DOHH2 (cell line): ENCODE measurements at regions not wholly inside any gene's neighbourhood (a gene's known extent, or its start where the extent isn't known, plus 50 kb on each side); places are given as distances from the start of the nearest gene placed in this dataset.

Source experiments
- EZH2phosphoT487 ChIP-seq: fragments of 200-600 bp; sonication (generic); IDR thresholded peaks from 2 replicates; pipeline ENCODE4 v1.6.1; 2017; ENCODE audit warnings: borderline replicate concordance, mild to moderate bottlenecking, antibody characterized with exemption, low read length, moderate library complexity, mixed read lengths
- TF ChIP-seq, protein P1 (sequence below): fragments of 200-600 bp; sonication (generic); IDR thresholded peaks from one replicate; pipeline ENCODE4 v1.5.1; 2014; ENCODE audit warnings: antibody characterized with exemption, mild to moderate bottlenecking, low read depth, low read length; ENCODE audit not compliant: poor library complexity, severe bottlenecking

- TF ChIP-seq, protein P1, sequence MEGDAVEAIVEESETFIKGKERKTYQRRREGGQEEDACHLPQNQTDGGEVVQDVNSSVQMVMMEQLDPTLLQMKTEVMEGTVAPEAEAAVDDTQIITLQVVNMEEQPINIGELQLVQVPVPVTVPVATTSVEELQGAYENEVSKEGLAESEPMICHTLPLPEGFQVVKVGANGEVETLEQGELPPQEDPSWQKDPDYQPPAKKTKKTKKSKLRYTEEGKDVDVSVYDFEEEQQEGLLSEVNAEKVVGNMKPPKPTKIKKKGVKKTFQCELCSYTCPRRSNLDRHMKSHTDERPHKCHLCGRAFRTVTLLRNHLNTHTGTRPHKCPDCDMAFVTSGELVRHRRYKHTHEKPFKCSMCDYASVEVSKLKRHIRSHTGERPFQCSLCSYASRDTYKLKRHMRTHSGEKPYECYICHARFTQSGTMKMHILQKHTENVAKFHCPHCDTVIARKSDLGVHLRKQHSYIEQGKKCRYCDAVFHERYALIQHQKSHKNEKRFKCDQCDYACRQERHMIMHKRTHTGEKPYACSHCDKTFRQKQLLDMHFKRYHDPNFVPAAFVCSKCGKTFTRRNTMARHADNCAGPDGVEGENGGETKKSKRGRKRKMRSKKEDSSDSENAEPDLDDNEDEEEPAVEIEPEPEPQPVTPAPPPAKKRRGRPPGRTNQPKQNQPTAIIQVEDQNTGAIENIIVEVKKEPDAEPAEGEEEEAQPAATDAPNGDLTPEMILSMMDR = no peak
- TF ChIP-seq EZH2phosphoT487 = no peak
Measured at GRCh38 chr16:13634253-13634652, 285.7 kb upstream of the ERCC4 start.
